GM19025 (cell line): ENCODE measurements at regions not wholly inside any gene's neighbourhood (a gene's known extent, or its start where the extent isn't known, plus 50 kb on each side); places are given as distances from the start of the nearest gene placed in this dataset.
"Not testable (repeated sequence)": the region's sequence is repeated elsewhere in the genome, so short reads cannot be mapped to it uniquely, and the experiment has no call there.

Experiments used
- ATAC-seq: cut with Tn5 transposase; IDR thresholded peaks from one replicate; pipeline ENCODE4 v1.9.1; 2021; ENCODE audit warnings: mild to moderate bottlenecking, low read depth, moderate library complexity; ENCODE audit not compliant: unreplicated experiment

- no peak for ATAC-seq
Observed at GRCh38 chr21:27365394-27365793, 398.5 kb upstream of the ADAMTS5 start.

- ATAC-seq = no peak
Observed at GRCh38 chr21:27363719-27364477, 397.0 kb upstream of the ADAMTS5 start.

- no peak for ATAC-seq
Observed at GRCh38 chr21:27362249-27362648, 395.4 kb upstream of the ADAMTS5 start.

- no peak for ATAC-seq
Observed at GRCh38 chr21:27359141-27359540, 392.3 kb upstream of the ADAMTS5 start.

GRCh38 chr21:27352885-27353284 lies 386.0 kb upstream of the ADAMTS5 start:
- ATAC-seq = no peak

GRCh38 chr21:27346041-27346448 lies 379.2 kb upstream of the ADAMTS5 start:
- no peak for ATAC-seq

- no peak for ATAC-seq
Observed at GRCh38 chr21:27339902-27340301, 373.0 kb upstream of the ADAMTS5 start.

GRCh38 chr21:27338007-27338406 lies 371.1 kb upstream of the ADAMTS5 start:
- ATAC-seq = not testable (repeated sequence)

- ATAC-seq = no peak
Observed at GRCh38 chr21:27333096-27333495, 366.2 kb upstream of the ADAMTS5 start.

GRCh38 chr21:27329255-27329851 lies 362.5 kb upstream of the ADAMTS5 start:
- no peak for ATAC-seq

GRCh38 chr21:27326301-27326700 lies 359.4 kb upstream of the ADAMTS5 start:
- no peak for ATAC-seq

- ATAC-seq = no peak
Observed at GRCh38 chr21:27323331-27323730, 356.4 kb upstream of the ADAMTS5 start.

GRCh38 chr21:27321791-27322190 lies 354.9 kb upstream of the ADAMTS5 start:
- no peak for ATAC-seq

GRCh38 chr21:27320868-27321267 lies 354.0 kb upstream of the ADAMTS5 start:
- ATAC-seq = no peak

GRCh38 chr21:27317601-27318000 lies 350.7 kb upstream of the ADAMTS5 start:
- ATAC-seq = not testable (repeated sequence)

- ATAC-seq = no peak
Observed at GRCh38 chr21:27315373-27315772, 348.5 kb upstream of the ADAMTS5 start.

- ATAC-seq = no peak
Observed at GRCh38 chr21:27314131-27314530, 347.2 kb upstream of the ADAMTS5 start.

- no peak for ATAC-seq
Observed at GRCh38 chr21:27306791-27307775, 340.2 kb upstream of the ADAMTS5 start.

- no peak for ATAC-seq
Observed at GRCh38 chr21:27306206-27306605, 339.3 kb upstream of the ADAMTS5 start.

GRCh38 chr21:27301220-27301619 lies 334.3 kb upstream of the ADAMTS5 start:
- no peak for ATAC-seq

GRCh38 chr21:27300770-27301169 lies 333.9 kb upstream of the ADAMTS5 start:
- no peak for ATAC-seq
